Mesothelial cell of epicardium (in vitro differentiated cells): ENCODE measurements at regions not wholly inside any gene's neighbourhood (a gene's known extent, or its start where the extent isn't known, plus 50 kb on each side); places are given as distances from the start of the nearest gene placed in this dataset.

ENCODE experiments used
- DNase-seq, 2 experiments: peaks; one replicate each; pipeline ENCODE4 v3.0.0; 2021; ENCODE audit warnings: low spot score in 2 of 2; ENCODE audit not compliant: unreplicated experiment in 2 of 2
- H3K27ac Mint-ChIP-seq: 2 replicates; pipeline ENCODE4 v1.8.0; 2021; ENCODE audit warnings: mixed read lengths
- H3K27me3 Mint-ChIP-seq: 2 replicates; pipeline ENCODE4 v1.8.0; 2021; ENCODE audit warnings: low read depth, mixed read lengths
- H3K36me3 Mint-ChIP-seq: 2 replicates; pipeline ENCODE4 v1.8.0; 2021; ENCODE audit warnings: mixed read lengths
- H3K4me1 Mint-ChIP-seq: 2 replicates; pipeline ENCODE4 v1.8.0; 2021; ENCODE audit warnings: mixed read lengths
- H3K4me3 Mint-ChIP-seq: 2 replicates; pipeline ENCODE4 v1.8.0; 2021; ENCODE audit warnings: mild to moderate bottlenecking, moderate library complexity, mixed read lengths
- H3K9me3 Mint-ChIP-seq: 2 replicates; pipeline ENCODE4 v1.8.0; 2021; ENCODE audit warnings: mixed read lengths
- TF ChIP-seq, protein P1 (sequence below): fragments of 200-600 bp; sonication (generic); IDR thresholded peaks from one replicate; pipeline ENCODE4 v1.5.0; 2021; ENCODE audit warnings: antibody characterized with exemption; ENCODE audit not compliant: unreplicated experiment

- H3K4me3 Mint-ChIP-seq: no peak overlapping the region
- TF ChIP-seq, protein P1, sequence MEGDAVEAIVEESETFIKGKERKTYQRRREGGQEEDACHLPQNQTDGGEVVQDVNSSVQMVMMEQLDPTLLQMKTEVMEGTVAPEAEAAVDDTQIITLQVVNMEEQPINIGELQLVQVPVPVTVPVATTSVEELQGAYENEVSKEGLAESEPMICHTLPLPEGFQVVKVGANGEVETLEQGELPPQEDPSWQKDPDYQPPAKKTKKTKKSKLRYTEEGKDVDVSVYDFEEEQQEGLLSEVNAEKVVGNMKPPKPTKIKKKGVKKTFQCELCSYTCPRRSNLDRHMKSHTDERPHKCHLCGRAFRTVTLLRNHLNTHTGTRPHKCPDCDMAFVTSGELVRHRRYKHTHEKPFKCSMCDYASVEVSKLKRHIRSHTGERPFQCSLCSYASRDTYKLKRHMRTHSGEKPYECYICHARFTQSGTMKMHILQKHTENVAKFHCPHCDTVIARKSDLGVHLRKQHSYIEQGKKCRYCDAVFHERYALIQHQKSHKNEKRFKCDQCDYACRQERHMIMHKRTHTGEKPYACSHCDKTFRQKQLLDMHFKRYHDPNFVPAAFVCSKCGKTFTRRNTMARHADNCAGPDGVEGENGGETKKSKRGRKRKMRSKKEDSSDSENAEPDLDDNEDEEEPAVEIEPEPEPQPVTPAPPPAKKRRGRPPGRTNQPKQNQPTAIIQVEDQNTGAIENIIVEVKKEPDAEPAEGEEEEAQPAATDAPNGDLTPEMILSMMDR: no peak
- DNase-seq: no peak
- no peaks in the 10 kb centered on the region for H3K27me3 Mint-ChIP-seq
- H3K36me3 Mint-ChIP-seq: no peaks in the 10 kb centered on the region
- H3K4me1 Mint-ChIP-seq: no peaks in the 10 kb centered on the region
- no peaks in the 10 kb centered on the region for H3K9me3 Mint-ChIP-seq
- H3K27ac Mint-ChIP-seq: no peak overlapping the region
Measured at GRCh38 chr14:85959063-85959462, 429.1 kb downstream of the FLRT2 start.

GRCh38 chr14:85958069-85958468, 428.1 kb downstream of the FLRT2 start:
- DNase-seq: no peak
- H3K27ac Mint-ChIP-seq: no peak overlapping the region
- TF ChIP-seq, protein P1: no peak
- H3K36me3 Mint-ChIP-seq: no peaks in the 10 kb centered on the region
- H3K4me3 Mint-ChIP-seq: no peak overlapping the region
- no peaks in the 10 kb centered on the region for H3K4me1 Mint-ChIP-seq
- H3K9me3 Mint-ChIP-seq: no peaks in the 10 kb centered on the region
- H3K27me3 Mint-ChIP-seq: no peaks in the 10 kb centered on the region

DNA sequence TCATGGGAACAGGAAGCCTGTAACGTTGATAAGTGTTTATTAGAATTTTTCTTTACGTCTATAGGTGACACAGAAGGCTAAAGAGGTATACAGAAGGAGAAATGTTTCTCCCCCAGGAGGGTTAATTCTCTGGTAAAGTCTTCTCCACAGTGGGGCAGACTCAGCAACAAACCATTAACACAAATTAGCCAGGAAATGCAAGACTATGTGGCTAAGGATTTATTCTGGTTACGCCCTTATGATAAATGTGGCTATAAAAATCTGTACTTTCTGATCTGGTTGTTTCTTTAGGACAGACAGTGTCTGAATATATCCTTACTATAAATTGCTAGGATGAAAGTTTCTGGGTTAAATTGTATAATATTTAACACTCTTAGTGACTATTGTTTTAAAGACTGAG, 423.3 kb downstream of the FLRT2 start:
- Mint-ChIP-seq H3K27me3 (no peaks in the 10 kb centered on the region), H3K36me3 (no peaks in the 10 kb centered on the region)

DNA sequence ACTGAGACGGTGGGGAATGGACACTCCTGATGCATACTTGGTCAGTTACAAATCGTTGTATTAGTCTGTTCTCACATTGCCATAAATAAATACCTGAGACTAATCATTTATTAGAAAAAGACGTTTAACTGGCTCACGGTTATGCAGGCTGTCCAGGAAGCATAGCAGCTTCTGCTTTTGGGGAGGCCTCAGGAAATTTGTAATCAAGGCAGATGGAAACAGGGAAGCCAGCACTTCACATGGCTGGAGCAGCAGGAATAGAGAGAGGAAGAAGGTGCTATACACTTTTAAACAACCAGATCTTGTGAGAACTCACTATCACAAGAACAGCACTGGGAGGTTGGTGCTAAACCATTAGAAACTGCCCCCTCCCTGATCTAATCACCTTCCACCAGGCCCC, 418.2 kb downstream of the FLRT2 start:
- no peaks in the 10 kb centered on the region for H3K36me3 Mint-ChIP-seq
- no peak overlapping the region for H3K4me3 Mint-ChIP-seq
- H3K27ac Mint-ChIP-seq: no peak overlapping the region
- TF ChIP-seq, protein P1: no peak
- no peaks in the 10 kb centered on the region for H3K4me1 Mint-ChIP-seq
- DNase-seq: no peak
- peaks cover 3% of the 10 kb centered on the region for H3K9me3 Mint-ChIP-seq
- H3K27me3 Mint-ChIP-seq: no peaks in the 10 kb centered on the region

More for the DNA sequence above, 423.3 kb downstream of the FLRT2 start:
- no peaks in the 10 kb centered on the region for H3K4me1 Mint-ChIP-seq
- TF ChIP-seq, protein P1: no peak
- no peak for DNase-seq
- no peak overlapping the region for H3K27ac Mint-ChIP-seq
- no peaks in the 10 kb centered on the region for H3K9me3 Mint-ChIP-seq
- no peak overlapping the region for H3K4me3 Mint-ChIP-seq

DNA sequence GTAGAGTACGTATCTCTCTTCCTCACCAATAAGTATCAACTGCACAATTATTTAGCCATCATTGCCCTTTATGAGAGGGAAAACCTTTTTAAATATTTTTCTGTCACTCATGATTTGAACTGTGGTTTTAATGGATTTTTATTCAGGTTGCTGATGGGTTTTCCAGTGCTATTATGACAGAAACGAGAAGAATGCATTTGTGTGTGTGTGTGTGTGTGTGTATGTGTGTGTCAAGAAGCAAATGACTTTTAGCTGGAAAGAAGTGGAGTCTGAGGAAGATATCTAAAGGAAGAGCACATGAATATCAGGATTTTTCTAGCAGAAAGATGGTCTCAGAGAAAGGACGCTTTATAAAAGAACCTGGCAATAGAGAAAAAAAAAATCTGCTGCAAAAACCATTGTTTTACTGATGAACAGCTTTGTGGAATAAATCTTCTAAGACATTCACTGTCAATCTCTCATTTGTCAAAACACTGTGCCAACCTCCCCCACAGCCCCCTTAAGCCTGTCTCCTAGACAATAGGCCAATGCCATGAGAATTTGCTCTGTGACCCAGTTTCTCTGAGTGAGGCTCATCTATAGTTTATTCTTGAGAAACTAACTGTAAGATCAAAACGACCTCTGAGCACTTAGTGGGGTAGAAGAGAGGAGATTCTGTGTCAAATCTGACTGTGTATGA, 417.7 kb downstream of the FLRT2 start:
- no peaks in the 10 kb centered on the region for H3K36me3 Mint-ChIP-seq

More for the DNA sequence above, 417.7 kb downstream of the FLRT2 start:
- Mint-ChIP-seq H3K27ac (no peak overlapping the region), H3K4me1 (no peaks in the 10 kb centered on the region), H3K27me3 (no peaks in the 10 kb centered on the region), H3K9me3 (peaks cover 3% of the 10 kb centered on the region), H3K4me3 (no peak overlapping the region)
- no peak for DNase-seq
- TF ChIP-seq, protein P1: no peak
